Mesodermal cell (in vitro differentiated cells): ENCODE measurements at regions not wholly inside any gene's neighbourhood (a gene's known extent, or its start where the extent isn't known, plus 50 kb on each side); places are given as distances from the start of the nearest gene placed in this dataset.

ENCODE experiments used
- H3K27ac ChIP-seq: 2 replicates; pipeline ENCODE4 v1.7.0; 2013; ENCODE audit warnings: mild to moderate bottlenecking, low read depth, low read length, moderate library complexity; ENCODE audit not compliant: severe bottlenecking
- H3K36me3 ChIP-seq: 2 replicates; pipeline ENCODE4 v1.7.1; 2013; ENCODE audit warnings: mild to moderate bottlenecking, low read length, moderate library complexity; ENCODE audit not compliant: control insufficient read depth, insufficient read depth
- H3K4me1 ChIP-seq: one replicate; pipeline ENCODE4 v1.7.1; 2013; ENCODE audit warnings: mild to moderate bottlenecking, low read length; ENCODE audit not compliant: insufficient read depth, control insufficient read depth, poor library complexity, severe bottlenecking
- H3K4me3 ChIP-seq: 2 replicates; pipeline ENCODE4 v1.7.0; 2013; ENCODE audit warnings: low read length, control low read depth, mild to moderate bottlenecking; ENCODE audit not compliant: insufficient read depth, poor library complexity, severe bottlenecking; ENCODE audit errors: extremely low read depth
- H3K9me3 ChIP-seq: 2 replicates; pipeline ENCODE4 v1.7.1; 2013; ENCODE audit warnings: mild to moderate bottlenecking, low read length, moderate library complexity; ENCODE audit not compliant: control insufficient read depth
- WGBS, 2 experiments: methylation state at CpG; one replicate each; pipeline ENCODE4 v1.1.5; 2013; ENCODE audit warnings: missing lambda C conversion rate in 2 of 2; ENCODE audit not compliant: insufficient coverage in 2 of 2; 5-methylcytosine and 5-hydroxymethylcytosine counted together

DNA sequence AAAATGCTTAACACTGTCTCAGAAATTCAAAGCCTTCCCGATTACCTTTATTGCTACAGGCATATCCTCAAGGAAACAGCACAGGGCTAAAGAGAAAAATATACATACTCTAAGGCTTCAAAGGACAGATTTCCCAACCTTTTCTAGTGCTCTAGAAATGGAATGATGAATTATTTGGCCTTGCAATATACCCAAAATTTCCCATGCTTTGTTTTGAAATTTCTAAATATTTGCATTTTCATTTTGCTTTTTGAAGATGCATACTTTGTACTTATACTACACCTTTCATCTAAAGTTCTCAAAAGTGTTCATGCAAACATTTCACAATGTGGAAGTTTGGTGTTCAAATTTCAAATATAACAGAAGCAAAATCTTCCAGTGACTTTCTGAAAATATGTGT lies 312.7 kb upstream of the PDE4D start:
- Histone ChIP-seq H3K4me1 (no peaks in the 10 kb centered on the region), H3K4me3 (no peak overlapping the region), H3K9me3 (no peaks in the 10 kb centered on the region), H3K36me3 (no peaks in the 10 kb centered on the region), H3K27ac (no peak overlapping the region)
- 100% methylated on average over 1 of the region's 1 CpG; no CpG with 5 or more reads in 1 of the 2 experiments for WGBS, 2 experiments

DNA sequence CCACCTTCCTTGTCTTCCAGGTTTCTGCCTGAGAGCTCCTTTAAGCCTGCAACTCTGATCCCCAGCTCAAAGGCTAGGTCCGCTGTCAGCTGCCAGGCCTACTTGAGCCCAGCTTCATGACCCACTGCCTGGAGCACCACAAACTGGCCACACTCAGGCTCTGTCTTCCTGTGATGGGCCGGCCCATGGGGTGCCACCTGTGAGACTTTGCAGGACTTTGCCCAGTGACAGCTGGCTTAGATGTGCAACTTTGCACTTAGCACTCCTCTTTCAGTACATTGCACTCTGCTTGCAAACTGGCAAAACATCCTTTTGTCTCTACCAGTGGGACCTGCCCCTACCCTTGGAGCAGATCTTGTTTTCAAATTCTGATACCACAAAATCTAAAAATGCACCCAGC lies 311.5 kb upstream of the PDE4D start:
- 75 to 94% methylated on average over 2 of the region's 2 CpGs for WGBS, 2 experiments
- Histone ChIP-seq H3K9me3 (no peaks in the 10 kb centered on the region), H3K4me3 (no peak overlapping the region), H3K4me1 (no peaks in the 10 kb centered on the region), H3K27ac (no peak overlapping the region), H3K36me3 (no peaks in the 10 kb centered on the region)

GRCh38 chr5:60196385-60197113 lies 303.0 kb upstream of the PDE4D start:
- Histone ChIP-seq H3K36me3 (no peaks in the 10 kb centered on the region), H3K9me3 (no peaks in the 10 kb centered on the region), H3K4me3 (no peak overlapping the region), H3K4me1 (no peaks in the 10 kb centered on the region), H3K27ac (no peak overlapping the region)
- no CpG with 5 or more reads among the region's 2 CpGs for WGBS, 2 experiments

- Histone ChIP-seq H3K9me3 (no peaks in the 10 kb centered on the region), H3K4me3 (no peak overlapping the region), H3K36me3 (no peaks in the 10 kb centered on the region), H3K4me1 (no peaks in the 10 kb centered on the region), H3K27ac (no peak overlapping the region)
- WGBS, 2 experiments, result 90 to 95% methylated on average over 3 of the region's 6 CpGs
Measured at GRCh38 chr5:60195551-60195950, 302.0 kb upstream of the PDE4D start.

DNA sequence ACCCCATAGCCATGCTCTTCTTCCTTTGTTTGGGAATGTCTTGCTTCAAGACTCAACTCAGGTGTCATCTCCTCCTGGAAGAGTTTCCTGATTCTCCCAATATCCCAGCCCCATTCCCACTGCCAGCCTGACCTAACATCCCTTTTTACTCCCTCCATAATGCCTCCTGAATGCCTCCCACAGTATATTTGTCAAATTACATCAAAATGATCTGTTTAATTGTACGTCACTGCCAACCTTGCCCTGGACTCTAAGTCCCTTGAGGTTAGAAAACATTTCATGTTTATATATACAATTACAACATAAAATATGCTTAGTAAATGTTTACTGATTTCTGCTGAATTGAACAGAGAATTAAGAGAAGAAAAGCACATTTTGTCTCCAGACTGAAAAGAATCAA lies 301.6 kb upstream of the PDE4D start:
- H3K4me3 ChIP-seq, result no peak overlapping the region
- WGBS, 2 experiments, result no CpG with 5 or more reads among the region's 1 CpG
- no peak overlapping the region for H3K27ac ChIP-seq
- H3K36me3 ChIP-seq, result no peaks in the 10 kb centered on the region
- H3K9me3 ChIP-seq, result no peaks in the 10 kb centered on the region
- no peaks in the 10 kb centered on the region for H3K4me1 ChIP-seq

- 89 to 95% methylated on average over 3 to 4 of the region's 8 CpGs for WGBS, 2 experiments
- Histone ChIP-seq H3K4me1 (no peaks in the 10 kb centered on the region), H3K27ac (no peak overlapping the region), H3K4me3 (no peak overlapping the region), H3K36me3 (no peaks in the 10 kb centered on the region), H3K9me3 (no peaks in the 10 kb centered on the region)
Measured at GRCh38 chr5:60185231-60186099, 291.9 kb upstream of the PDE4D start.

GRCh38 chr5:60184606-60185005 lies 291.1 kb upstream of the PDE4D start:
- WGBS, 2 experiments, result 100% methylated on average over 1 of the region's 2 CpGs
- no peaks in the 10 kb centered on the region for H3K4me1 ChIP-seq
- no peaks in the 10 kb centered on the region for H3K36me3 ChIP-seq
- no peak overlapping the region for H3K27ac ChIP-seq
- H3K9me3 ChIP-seq, result no peaks in the 10 kb centered on the region
- no peak overlapping the region for H3K4me3 ChIP-seq

GRCh38 chr5:60183881-60184280 lies 290.4 kb upstream of the PDE4D start:
- Histone ChIP-seq H3K27ac (no peak overlapping the region), H3K4me1 (no peaks in the 10 kb centered on the region), H3K4me3 (no peak overlapping the region), H3K36me3 (no peaks in the 10 kb centered on the region), H3K9me3 (no peaks in the 10 kb centered on the region)
- WGBS, 2 experiments, result no CpG with 5 or more reads among the region's 1 CpG

- WGBS, 2 experiments, result no CpG with 5 or more reads among the region's 1 CpG
- H3K4me3 ChIP-seq, result no peak overlapping the region
- no peak overlapping the region for H3K27ac ChIP-seq
- no peaks in the 10 kb centered on the region for H3K36me3 ChIP-seq
- no peaks in the 10 kb centered on the region for H3K9me3 ChIP-seq
- H3K4me1 ChIP-seq, result no peaks in the 10 kb centered on the region
Measured at GRCh38 chr5:60178101-60178500, 284.6 kb upstream of the PDE4D start.

- no peaks in the 10 kb centered on the region for H3K4me1 ChIP-seq
- H3K9me3 ChIP-seq, result no peaks in the 10 kb centered on the region
- H3K4me3 ChIP-seq, result no peak overlapping the region
- H3K27ac ChIP-seq, result no peak overlapping the region
- WGBS, 2 experiments, result no CpG with 5 or more reads among the region's 4 CpGs
- H3K36me3 ChIP-seq, result no peaks in the 10 kb centered on the region
Measured at GRCh38 chr5:60177596-60177995, 284.1 kb upstream of the PDE4D start.

- Histone ChIP-seq H3K4me1 (no peaks in the 10 kb centered on the region), H3K9me3 (no peaks in the 10 kb centered on the region), H3K27ac (no peak overlapping the region), H3K36me3 (no peaks in the 10 kb centered on the region), H3K4me3 (no peak overlapping the region)
Measured at GRCh38 chr5:60173667-60174066, 280.1 kb upstream of the PDE4D start.
